Fibroblast of upper back skin (primary cell): ENCODE measurements at regions not wholly inside any gene's neighbourhood (a gene's known extent, or its start where the extent isn't known, plus 50 kb on each side); places are given as distances from the start of the nearest gene placed in this dataset.

Experiments used
- DNase-seq: peaks from one replicate; pipeline ENCODE4 v3.0.0-alpha.2; 2013

DNA sequence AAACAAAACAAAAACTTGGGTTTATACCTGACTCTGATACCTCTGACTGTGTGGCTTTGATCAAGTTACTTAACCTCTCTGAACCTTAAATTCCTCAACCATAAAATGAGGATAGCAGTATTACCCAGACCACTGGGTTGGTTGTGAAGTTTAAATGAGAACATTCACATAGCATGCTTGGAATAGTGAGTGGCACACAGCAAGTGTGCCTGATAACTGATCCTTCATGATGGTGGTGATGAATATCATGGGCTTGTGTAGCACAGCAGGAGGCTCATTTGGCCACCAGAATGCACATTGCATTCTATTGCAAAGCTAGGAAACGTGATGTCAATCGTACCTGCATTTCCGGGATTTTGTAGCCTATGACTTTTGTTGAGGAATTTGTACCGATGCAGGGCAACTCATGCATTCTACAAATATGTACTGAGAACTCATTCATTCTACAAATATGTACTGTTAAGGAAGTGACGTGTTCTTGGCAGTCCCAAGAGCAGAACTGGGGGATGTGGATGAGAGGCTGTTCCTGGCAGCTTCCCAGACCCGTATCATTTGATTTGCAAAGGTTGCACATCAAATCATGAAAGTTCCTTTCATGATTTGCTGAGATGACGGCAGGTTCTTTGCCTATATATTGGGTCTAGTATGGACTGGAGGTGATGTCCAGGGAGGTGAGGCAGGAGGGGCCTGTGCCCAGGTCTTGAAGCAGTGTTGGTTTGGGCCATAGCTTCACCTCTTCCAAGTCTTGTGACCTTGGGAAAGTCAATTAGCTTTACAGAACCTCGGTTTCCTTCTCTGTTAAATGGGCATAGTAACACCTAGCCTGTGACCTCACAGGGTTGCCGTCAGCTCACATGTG lies 94.6 kb upstream of the SMNDC1 start:
- peak; percentile 99 for DNase-seq

- DNase-seq: no peak
These were observed 95.5 kb upstream of the SMNDC1 start for GRCh38 chr10:110399965-110400933.

- no peak for DNase-seq
These were observed 96.2 kb upstream of the DUSP5 start for GRCh38 chr10:110401401-110402076.

- no peak for DNase-seq
These were observed 95.7 kb upstream of the DUSP5 start for GRCh38 chr10:110402077-110402416.

- DNase-seq: no peak
These were observed 94.1 kb upstream of the DUSP5 start for GRCh38 chr10:110403593-110403992.

DNA sequence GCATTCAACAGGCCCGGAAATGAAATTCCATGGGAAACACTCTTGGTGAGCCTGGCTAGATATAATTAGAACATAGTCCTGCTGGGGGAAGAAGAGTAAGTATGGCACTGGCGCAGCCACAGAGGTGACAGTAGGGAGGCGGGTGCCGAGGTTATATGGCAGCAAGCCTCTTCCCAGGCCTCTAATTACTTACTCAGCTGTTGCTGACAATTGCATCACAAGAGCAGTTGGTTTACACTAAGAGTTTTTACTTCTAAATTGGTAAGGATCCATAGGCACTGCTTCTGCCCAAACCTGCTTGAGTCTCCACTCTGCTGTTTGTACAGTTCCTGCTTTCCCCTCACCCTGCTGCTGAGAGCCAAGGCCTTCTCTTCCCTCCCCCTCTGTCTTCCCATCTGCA lies 93.3 kb upstream of the DUSP5 start:
- peak; percentile 36 for DNase-seq

DNA sequence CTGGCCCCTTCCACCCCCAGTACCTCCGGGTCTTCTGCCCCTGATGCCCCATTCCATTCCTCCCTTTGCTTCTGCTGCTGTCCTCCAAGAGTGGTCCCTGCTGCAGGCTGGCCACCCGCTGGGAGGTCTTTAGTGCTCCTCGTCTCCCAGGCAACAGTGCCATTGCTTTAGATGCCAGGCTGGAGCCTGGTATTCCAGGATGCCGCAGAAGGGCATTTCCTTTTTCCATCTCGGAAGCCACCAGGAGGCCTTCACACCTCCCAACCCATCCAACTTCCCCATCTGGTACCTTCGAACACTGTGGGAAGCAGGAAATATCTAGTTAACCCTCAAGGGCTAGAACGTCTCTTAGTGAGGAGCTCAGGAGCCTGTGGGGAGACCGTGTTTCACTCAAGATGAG lies 92.9 kb upstream of the DUSP5 start:
- DNase-seq: no peak

GRCh38 chr10:110405380-110405779 lies 92.3 kb upstream of the DUSP5 start:
- DNase-seq: no peak

DNA sequence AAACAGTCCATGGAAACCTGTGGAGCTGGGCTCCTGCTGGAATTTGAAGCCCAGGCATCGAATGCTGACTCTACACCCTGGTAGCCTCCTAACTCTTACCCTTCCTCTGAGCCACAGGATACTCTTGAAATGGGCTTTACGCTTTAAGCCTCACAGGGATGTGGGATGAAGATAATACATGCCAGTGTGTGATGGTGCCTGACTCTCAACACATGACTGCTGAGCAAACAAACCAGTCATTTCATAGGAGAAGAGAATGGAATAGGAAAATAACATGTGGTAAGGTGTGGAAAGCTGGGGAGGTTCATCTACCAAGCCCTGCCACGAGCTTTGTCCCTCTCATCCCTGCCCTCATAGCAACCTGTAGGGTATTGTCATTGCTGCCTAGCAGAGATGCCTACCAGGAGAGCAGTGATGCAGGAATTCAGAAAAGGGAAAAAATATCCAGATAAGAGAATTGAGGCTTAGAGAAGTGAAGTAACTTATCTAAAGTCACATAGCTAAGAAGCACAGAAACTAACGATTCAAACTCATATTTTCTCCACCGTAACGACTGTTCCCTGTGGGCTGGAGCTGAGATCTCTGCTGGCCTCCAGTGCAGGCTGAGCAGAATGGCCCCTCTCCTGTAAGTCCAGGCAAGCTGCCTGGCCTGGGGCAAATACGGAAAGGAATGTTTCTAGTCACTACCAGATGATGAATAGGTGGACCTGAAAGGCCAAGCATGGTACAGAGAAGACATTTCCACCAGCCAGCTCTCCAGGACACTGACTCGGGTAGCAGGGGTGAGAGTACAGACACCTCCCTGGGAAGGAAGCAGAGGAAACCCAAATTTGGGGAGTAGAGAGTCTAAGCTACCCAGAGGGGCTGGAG lies 90.2 kb upstream of the DUSP5 start:
- no peak for DNase-seq

DNA sequence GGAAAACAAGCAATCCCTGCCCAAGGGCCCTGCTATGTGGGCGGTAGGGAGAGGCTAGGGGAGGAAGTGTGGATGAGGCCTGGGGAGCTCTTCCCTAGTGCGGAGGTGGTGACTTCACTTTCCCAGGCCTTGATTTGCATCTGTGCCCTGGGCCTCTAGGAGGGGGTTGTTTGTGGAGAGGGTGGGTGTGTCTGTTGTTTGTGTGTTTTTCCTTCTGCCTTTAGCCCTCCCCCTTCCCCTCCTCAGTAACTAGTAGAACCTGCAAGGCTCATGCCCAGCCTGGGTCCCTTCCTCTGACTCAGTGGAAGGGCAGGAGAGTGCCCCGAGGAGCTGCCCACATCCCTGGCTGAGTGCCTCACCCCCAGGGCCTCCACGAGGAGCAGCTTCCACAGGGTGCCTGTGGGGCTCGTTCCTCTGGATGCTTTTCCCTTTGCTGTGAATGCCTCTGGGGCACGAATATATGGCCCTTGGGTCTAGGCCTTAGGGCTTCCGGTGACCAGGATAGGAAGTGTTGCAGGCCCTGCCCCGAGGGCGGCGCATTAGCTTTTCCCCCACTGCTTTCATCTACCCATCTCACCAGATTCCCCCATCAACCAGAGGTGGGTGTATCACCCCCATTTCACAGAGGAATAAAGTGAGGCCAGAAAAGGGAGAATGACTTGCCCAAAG lies 89.4 kb upstream of the DUSP5 start:
- DNase-seq: no peak

DNA sequence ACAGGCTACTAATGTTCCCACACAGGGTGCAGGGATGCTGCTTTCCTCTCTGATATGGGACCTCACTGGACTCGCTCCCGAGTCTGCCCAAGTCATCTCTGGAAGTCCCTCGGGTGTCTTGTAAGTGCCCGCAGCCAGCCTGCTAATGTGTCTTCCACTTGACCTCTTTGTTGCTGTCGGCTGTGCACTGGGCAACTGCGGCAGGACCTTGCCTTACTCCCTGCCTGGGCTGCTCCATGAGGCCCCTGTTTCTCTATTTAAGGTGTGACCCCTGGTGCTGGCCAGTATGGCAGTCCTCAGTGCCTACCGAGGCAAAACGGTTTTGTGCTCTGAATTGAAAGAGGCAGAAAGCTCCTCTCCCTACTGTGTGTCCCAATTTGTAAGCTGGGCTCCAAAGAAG lies 88.8 kb upstream of the DUSP5 start:
- no peak for DNase-seq

GRCh38 chr10:110409488-110409887 lies 88.2 kb upstream of the DUSP5 start:
- DNase-seq: no peak

GRCh38 chr10:110409926-110410325 lies 87.8 kb upstream of the DUSP5 start:
- no peak for DNase-seq

GRCh38 chr10:110410329-110411046 lies 87.2 kb upstream of the DUSP5 start:
- DNase-seq: peak; percentile 97

DNA sequence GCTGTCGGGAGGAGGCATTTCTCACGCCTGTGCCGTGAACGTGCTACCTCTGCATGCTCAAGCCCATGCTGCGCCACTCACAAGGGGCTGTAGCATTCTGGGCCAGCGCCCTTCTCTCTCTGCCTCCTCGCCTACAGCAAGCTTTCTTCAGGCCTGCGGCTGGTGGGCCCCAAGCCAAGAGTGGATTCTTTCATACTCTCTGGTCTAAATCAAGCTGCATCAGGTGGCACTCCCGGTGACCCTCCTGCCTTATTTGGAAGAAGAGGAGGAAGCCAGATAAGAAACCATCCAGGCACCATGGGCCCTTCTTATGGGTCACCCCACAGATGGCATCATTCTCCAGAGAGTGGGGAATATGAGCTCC lies 86.7 kb upstream of the DUSP5 start:
- peak; percentile 74 for DNase-seq

GRCh38 chr10:110413049-110413783 lies 84.5 kb upstream of the DUSP5 start:
- DNase-seq: peak; percentile 67

DNA sequence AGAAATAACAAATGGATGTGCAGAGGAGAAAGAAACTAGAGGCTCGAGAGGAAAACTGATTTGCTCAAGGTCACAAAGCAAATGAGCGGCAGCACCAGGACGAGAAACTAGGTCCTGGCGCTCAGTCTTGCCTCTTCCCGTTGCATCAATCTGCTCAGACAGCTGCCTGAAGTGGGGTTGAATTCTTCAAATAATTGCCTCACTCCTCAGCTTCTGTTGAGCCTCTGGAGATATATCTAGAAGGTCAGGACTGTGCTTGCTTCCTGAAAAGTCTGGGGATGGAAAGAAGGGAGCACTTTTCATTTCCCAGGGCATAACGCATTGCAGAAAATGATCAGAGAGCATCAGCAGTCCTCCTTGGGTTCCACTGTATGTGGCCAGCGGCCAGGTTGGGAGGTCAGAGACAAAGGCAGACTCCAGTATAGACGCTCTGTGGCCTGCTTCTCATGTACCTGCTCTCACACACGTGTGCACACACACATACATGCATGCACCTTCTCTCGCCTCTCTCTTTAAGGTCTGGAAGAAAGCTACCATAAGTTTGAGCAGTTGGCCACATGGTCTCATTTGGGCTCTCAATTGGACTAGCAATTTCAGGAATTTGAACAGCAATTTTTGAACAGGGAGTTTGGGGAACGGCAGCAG lies 83.7 kb upstream of the DUSP5 start:
- peak; percentile 59 for DNase-seq

DNA sequence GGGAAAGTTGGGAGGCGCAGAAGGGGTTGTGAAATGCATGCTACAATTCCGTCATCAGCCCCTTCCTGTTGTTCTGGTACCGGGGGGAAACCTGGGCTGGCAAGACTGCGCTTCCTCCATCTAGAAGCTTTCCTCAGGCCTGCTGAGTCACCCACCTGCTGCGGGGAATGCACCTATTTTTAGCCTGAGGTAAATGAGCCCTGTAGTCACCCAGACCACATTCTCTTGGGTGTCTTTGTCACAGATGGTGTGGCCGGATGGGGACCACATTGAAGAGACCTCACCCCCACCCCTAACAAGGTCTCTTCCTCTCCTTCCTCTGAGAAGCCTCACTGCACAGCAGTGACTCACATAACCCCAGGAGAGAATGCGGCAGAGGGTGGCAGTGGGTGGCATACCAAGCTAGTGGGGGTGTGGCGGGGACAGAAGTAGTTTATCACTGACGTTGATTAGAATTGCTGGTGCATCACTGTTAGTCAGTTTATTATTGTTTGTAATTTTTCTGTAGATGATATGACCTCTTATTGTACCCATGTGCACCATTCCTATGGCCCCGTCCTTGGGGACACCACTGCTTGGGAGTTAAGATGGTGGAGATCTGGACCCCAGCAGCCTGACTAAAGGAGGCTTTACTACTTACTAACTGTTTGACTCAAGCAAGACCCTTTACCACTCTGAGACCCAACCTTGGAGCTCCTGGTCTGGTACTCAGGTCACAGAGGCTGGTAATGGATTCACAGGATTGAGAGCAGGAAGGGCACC lies 83.0 kb upstream of the DUSP5 start:
- peak; percentile 29 for DNase-seq

- no peak for DNase-seq
These were observed 81.9 kb upstream of the DUSP5 start for GRCh38 chr10:110415809-110416208.
